ENCODE measurements at regions not wholly inside any gene's neighbourhood (a gene's known extent, or its start where the extent isn't known, plus 50 kb on each side); places are given as distances from the start of the nearest gene placed in this dataset.

GRCh38 chr9:129337336-129338140, 159.5 kb upstream of the IER5L start:
- TF ChIP-seq EZH2 (IDR thresholded peaks at IDR 0.05) (no peak), POLR2AphosphoS5 (IDR thresholded peaks at IDR 0.05; ENCODE audit: borderline replicate concordance, low read depth, low read length) (no peak), FOXP2 (optimal IDR thresholded peaks at IDR 0.05; ENCODE audit: control extremely low read depth, extremely low read length, insufficient read depth) (no peak)
